Stimulated activated CD8-positive, alpha-beta memory T cell treated with anti-CD3 and anti-CD28 coated beads, Interleukin-7, amount 100 ng/mL, for 4 hours (primary cell): ENCODE measurements at regions not wholly inside any gene's neighbourhood (a gene's known extent, or its start where the extent isn't known, plus 50 kb on each side); places are given as distances from the start of the nearest gene placed in this dataset.
"Not testable (repeated sequence)": the region's sequence is repeated elsewhere in the genome, so short reads cannot be mapped to it uniquely, and the experiment has no call there.

Experiments
- DNase-seq, 2 donors: peaks; one replicate each; pipeline ENCODE4 v3.0.0-alpha.2; 2020; ENCODE audit warnings: low read depth in 2 of 2

DNA sequence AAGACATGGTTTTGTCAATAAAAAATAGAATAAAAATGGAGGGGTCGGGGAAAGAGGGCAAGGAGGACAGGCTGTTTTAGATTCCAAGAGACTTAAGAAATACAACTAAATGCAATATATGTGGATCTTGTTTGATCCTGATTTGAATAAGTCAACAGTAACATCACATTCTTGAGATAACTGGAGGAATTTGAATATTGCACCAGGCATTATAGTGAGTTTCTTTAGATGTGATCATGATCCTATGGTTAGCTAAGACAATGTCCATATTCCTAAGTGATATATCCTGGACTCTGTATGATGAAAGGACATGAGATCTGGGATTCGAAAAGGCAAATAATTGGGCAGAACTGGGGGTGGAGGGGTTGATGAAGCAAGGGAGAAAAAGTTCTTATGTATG is 311.8 kb downstream of the PLPP3 start:
- DNase-seq = no peak

DNA sequence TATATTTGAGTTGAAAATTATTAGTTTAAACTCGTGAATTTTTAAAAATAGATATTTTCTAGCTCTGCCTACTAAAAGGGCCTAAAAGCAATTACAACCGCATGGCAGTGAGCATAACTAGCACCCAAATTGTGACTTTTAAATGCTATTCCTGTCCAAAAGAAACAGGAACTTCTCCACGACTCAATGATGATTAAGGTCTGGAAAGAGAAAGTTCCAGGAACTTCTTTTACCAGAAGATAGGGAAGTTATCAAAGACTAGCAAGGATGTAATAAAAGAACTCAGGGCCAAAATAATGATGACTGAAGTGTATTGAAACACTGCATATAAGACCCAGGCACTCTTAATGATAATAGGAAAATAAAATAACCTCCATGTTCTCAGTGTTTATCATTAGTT is 313.0 kb downstream of the PLPP3 start:
- no peak for DNase-seq

DNA sequence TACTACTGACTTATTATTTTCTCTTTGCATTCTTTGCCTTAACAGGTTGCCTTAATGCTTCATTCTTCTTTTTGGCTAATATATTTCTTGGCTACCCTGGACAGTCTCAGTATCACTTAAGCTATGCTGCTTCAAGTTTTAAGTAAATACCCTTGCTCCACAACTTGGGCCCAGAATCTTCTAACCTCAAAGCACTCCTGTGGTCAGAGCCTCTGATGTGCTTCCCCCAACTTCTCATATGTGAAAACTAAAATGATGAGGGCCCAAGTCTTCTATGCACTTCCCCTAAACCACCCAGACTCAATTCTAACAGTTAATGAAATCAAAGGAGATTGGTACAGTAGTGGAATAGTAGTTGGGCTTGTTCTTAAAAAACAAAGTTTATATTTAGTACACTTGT is 314.1 kb downstream of the PLPP3 start:
- DNase-seq = no peak

DNA sequence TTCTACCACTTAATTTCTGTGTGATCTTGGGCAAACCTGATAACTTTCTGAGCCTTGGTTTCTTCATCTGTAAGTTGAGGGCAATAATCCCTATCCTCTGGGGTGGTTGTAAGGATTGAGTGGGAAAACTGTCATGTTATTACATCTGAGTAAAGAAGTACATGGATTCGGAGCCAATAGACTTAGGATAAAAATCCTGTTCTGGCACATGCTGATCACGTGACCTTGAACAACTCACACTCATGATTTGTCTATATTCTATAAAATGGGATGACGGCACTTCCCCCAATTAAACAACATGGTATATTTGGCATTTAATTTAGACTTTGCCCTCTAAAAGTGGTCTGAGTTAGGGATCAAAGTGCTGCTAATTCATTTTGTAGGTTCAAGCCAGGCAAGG is 315.5 kb downstream of the PLPP3 start:
- DNase-seq = no peak

DNA sequence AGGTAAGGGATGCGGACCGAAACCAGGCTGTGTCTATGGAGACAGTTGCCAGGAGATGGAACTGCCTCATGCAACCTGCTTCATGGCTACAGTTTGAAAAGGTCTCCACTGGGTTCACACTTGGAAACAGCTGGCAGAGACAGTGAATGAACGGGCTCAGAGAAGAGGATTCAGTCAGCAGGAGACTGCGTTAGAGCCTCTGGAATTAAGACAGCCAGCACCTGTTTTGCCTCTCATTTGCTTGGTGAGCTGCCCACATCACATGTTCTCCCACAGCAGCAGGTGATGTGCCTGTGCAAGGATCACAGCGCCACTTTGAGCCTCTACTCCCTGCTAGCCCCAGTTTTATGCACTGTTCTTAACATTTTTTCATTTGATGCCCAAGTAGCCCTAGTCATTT is 321.0 kb downstream of the PLPP3 start:
- DNase-seq = no peak

DNA sequence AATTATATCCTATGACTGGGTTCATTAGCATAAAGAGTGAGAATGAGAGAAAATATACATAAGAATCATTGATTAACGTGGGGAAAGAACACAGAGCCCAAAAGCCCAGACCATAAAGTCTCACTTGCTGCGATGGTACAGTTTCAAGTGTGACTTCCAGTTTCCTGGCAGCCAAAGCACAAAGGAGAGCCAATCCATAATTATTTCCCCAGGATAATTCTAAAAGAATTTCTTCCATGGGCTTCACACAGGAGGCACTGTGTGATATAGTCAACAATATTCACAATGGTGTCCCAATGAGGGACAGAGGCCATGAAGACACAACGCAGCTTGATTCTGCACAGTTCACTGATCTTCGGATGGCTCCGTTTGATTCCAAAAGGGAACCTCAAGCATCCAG is 321.6 kb downstream of the PLPP3 start:
- no peak for DNase-seq

DNA sequence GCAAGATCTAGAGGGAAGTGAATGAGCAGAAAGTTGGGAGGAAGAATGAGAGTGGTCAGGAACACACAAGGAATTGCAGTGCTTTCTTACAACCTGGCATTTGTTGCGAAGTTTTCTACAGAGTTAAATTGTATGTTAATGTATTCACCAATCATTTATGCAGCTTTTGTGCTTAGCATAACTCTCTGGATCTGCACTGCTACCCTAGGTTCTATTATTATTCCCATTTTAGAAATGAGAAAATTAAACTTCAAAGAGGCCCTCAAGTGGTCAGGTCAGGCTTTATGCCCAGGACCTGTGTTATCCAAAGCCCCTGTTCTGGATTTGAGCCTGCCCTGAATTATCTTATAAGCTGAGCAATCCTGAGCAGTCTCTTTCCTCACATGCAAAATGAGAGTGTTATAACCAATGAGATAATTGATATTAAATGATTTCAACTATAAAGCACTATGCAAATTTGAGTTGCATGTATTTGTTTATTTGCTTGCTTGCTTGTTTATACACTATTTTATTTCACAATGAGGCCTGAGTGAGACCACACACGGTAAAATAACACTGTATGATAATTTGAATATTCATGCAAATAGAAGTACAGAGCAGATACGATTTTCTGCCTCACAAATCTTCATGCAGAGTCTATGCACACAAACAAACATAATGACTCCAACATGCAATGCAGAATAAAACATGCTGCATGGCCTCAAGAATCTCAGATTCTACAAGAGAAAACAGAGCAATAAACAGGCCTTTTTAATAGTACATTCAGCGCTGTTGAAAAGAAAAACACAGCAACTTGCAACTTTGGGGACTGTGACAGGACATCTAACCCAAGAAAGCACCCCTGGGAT is 323.0 kb downstream of the PLPP3 start:
- no peak for DNase-seq

DNA sequence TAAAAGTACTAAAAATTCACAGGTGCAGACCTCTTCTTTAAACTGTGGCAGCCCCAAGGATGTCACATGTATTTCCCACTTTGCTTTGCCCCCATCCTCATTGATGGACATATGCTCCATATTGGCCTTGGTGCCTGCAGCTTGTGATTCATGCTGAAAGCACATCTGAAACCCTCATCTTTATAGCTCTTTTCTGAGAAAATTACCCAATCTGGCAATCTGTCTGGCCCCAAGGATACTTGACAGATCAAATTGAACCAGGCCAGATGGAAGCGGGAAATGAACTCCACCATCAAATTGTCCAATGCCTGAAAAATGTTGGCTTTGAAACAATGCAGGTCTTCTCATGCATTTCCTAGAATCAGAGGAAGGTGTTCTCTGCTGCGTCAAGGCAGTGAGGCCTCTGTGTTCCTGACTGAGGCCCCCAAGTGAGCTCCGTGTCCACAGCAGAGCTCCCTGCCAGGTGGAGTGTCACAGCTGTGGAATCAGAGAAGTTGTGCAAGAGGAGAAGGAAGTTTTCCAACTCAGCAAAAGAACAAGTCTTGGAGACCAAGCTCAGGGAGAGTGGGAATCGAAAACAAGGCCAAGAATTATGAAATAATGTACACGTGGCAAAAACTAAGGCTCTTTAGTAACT is 323.7 kb downstream of the PLPP3 start:
- DNase-seq = no peak

DNA sequence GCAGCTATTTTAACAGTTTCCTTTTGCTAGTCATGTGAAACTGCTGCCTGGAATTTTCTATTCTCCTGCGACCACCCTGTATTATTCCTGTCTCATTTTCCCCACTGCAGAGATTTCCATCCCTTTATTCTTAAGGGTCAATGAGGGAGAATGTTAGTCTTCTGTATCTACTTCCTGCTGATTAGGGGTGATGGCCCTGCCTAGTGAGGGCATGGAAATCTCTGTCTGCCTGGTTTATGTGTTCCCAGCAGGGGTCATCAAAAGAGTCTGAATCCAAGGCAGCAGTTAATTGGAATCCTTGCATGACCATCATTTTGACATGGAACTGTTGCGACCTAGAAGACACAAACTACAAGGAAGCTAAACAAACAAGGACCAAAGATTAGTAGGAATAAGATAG is 325.2 kb downstream of the PLPP3 start:
- DNase-seq = no peak

DNA sequence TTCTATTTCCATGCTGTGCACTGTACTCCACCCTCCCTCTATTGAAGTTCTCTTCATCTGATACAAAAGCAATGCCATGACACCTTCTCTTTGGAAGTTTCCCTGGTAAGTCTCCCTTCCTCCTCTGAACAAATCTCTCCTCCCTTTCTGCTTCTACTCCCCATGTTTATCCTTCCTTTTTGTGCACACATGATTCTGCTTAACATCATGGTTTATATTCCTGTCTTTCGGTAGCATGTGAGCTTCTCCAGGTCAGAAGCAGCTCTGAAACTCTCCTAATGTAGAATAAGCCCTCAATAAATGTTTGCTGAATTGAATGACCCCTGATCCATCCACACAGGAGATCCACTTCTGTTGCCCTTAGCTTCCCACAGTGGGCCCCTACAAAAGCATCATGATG is 328.6 kb downstream of the PLPP3 start:
- no peak for DNase-seq

DNA sequence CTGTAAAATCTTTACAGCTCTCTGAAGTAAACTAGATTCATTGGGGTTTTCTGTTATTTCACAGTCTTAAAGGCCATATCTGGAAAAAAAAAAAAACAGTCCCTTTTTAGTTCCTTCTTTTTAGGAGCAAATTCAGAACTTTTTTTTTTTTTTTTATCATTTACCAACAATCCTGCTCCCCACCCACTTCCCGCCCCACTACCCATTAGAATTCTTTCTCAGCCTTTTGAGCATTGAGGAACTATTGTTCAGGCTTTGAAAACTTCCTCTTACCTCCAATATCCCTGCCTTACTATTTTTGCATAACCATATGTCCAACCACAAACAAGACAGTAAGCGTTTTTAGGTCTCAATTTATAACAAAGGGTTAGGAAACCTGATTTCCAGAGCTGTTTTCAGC is 330.1 kb downstream of the PLPP3 start:
- DNase-seq = no peak

DNA sequence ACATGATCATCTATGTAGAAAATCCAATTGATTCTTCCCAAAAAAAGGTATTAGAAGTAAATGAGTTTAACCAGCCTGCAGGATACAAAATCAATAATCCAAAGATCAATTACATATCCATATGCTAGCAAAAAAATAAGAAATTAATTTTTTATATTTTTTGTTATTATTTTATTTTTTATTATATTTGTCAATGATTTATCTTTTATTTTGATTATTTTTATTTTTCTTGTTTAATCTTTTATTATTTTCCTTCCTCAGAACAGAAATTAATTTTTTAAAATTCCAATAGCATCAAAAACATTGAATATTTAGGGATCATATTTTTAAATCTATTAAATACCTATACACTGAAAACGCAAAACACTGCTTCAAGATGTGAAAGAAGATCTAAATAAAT is 331.2 kb downstream of the PLPP3 start:
- DNase-seq = no peak

DNA sequence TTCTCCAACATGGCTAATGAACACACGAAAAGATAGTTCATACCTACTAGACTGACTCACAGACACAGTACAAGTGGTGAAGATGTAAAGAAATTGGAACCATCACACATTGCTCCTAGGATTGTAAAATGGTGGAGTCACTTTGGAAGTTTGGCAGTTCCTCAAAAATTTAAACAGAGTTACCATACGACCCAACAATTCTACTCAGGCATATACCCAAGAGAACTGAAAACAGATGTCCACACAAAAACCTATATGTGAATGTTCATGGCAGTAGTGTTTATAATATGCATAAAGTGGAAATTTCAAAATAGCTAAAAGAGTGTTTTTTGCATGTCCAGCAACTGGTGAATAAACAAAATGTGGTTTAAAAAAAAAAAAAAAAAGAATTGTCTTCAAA is 332.6 kb downstream of the PLPP3 start:
- DNase-seq = not testable (repeated sequence)

DNA sequence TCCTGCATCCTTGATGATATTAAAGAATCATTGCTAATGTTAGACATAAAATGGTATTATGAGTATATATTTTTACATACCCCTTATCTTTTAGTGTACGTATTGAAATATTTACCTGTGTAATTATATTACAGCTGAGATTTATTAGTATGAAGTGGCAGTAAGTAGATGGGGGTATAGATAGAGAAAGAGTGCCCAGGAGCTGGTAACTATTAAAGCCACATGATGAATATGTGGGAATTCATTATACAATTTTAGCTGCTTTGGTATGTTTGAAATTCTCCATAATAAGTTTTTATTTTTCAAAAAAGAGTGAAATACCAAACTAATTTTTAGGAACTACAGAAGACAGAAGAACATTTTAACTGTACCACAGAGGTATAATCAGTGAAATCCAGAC is 339.0 kb downstream of the PLPP3 start:
- no peak for DNase-seq

DNA sequence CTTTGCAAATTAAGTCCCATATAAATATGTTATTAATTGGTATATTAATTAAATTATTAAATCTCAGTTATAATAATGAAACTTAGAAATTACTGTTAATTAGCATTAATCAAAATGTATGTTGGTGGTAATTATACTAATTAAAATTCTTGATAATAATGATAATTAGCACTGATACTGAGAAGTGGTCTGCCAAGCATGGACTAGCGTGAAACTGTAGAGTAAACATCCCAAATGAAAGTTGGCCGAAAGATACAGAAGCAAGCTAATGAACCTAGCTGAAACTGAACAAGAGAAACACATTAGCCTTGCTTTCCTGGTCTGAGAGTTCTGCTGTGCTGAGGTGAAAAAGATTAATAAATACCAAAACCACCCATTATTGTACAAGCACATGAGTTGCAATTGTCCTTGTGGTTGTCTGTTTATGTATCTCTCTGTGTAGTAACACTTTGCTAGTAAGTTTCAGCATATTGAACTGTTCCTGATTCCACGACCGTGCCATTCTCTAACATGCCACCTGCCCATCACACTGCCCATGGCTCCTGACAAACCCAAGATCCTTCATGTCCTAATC is 341.8 kb downstream of the PLPP3 start:
- DNase-seq = no peak

DNA sequence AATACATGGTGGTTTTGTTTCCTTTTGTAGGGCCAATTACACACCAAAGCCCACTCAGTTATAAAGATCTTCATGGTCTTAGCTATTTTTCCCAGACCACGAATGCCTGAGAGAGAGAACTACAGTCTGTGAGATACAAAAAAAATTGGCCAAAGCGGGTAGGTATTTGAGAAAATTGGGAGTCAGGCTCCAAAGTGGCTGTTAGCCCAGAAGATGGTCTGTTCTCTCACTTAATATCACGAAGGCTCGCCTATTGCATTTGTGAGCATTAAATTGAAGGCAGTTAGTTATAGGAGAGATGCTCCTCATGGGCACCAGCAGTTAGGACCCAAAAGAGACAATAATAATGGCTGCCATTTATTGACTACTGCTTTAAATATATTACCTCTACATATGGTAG is 342.7 kb downstream of the PLPP3 start:
- DNase-seq = no peak

DNA sequence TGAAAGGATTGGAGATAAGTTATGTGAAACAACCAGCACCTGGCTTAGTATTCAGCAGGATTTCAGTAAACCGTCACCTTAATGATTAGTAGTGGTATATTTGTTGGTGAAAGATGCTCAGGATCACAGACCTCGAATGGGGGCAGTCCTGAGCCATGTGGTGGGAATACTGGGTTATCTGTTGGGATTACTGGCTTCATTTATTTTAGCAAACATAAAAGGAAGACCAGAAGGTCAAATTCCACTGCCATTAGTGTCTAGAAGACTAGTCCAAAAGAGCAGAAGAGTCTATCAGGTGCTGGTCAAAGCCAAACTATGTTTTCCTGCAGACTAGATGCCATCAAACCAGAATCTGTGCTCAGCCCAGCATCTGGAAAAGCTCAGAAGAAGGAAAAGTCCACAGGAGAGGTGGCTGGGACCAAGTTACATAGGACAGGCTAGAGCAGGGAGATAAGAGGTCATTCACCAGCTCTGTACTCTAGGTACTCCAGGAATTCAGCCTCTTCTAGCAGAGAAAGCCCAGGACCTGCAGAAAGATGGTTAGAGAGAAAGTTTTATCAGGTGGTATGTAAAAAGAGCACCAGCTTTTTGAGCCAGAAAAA is 343.4 kb downstream of the PLPP3 start:
- no peak for DNase-seq

DNA sequence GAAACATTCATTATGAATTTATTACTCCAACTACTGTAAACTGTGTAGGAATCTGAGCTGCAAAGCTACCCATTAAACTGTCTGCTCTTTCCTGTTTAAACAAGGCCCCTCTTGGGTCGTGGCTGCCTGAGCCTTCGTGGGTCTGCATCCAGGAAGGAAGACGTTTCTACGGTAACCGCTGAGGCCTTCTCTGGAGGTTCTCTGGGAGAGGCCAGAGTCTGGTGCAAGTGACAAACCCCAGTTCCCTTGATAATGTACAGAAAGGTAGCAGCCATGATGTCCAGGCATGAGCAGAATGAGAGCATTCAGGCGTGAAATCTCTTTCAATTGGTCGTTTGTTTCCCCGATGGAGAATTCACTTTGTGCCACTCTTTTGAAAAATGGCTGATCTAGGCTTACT is 350.2 kb downstream of the PLPP3 start:
- DNase-seq = no peak

DNA sequence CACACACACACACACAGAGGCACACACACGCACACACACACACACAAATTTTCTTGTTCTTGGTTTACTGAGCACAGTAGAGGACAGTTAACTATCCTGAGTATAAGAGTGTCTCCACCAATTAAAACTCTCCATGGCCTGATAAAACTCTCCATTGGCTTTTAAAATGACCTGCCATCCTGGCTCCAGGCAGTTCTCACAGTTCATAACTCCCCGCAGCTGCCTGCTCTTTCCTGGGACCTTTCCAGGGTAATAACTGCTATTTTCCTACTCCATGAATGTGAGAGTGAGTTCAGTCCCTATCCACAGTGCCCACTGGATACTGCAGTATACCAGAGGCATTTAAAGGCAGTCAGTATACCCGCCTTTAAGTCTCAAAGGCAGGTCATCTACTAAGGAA is 351.5 kb downstream of the PLPP3 start:
- DNase-seq = no peak

DNA sequence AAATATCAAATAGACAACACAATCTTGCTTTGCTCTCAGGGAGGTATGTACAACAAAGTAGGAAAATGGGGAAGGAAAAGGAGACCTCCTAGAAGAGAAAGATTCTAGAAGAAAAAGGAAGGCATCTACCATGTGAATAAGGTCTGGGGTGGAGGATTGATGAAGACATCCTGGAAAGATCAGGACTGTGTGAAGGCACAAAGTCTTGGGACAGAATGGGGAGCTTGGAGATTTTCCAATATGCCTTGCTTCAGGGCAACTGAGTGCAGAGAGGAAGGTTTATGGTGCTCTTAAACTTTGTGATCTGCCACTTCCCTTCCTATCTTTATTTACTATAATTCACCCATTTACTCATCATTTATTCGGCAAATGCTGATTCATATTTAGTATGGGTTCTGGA is 352.0 kb downstream of the PLPP3 start:
- DNase-seq = no peak

DNA sequence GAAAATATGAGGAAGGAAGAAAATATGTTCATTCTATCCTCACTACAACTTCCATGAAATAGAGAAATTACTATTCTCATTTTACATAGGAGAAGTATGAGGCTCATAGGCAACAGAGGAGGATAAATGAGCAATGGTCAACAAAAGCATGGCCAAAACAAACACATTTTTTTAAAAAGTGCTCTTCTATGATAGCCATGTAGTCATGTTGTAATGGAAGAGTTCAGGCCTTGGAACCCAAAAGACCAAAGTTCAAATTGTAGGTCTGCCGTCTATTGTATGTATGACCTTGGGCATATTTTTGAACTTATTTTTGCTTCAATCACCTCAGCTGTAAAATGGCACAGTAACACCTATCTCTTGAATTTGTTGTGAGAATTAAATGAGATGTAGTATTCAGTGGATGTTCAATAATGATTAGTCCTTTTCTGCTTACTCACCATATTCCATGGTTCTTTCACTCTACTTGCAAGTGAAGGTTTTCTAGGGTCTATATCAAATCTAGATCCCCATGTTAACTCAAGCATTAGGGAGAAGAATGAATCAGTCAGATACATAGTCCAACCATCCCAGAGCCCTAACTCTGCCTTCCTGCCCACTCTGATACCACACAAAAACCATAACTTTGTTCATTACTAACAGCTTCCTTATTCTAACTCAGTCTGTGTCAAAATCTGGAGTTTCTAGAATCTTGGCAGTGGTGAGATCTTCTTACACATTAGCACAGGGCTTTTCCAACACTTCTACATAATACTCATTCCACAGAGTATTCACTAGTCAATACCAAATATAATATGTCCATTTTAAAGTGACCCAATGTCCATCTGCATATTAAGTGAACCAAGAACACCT is 353.2 kb downstream of the PLPP3 start:
- no peak for DNase-seq

DNA sequence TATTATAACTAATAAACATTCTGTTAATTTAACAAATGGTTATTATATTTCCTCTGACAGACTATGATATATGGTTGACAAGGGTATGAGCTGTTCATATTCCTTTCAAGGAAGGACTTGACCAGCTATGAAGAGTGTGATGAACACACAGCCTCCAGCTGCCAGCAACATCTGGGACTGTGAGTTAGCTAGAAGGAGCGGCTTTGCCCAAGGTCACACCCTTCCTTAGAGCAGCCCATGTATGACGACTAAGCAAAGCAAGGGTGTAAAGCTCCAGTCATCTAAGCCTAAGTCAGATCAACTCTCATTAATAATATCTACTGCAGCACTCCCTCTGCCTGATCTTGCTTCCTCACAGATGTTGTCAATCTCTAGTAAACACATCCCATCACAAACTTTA is 355.4 kb downstream of the PLPP3 start:
- DNase-seq = no peak
